ENCODE measurements at regions not wholly inside any gene's neighbourhood (a gene's known extent, or its start where the extent isn't known, plus 50 kb on each side); places are given as distances from the start of the nearest gene placed in this dataset.
A peak's percentile ranks its signal among the peaks of the same experiment; 100 is the strongest.

- DNase-seq (ENCODE audit: low read depth): no peak
- H3K4me3 ChIP-seq (ENCODE audit: control insufficient read depth, low read depth, low read length): no peak overlapping the region
- TF ChIP-seq CTCF (IDR thresholded peaks at IDR 0.05; ENCODE audit: control insufficient read depth, insufficient read depth, low read depth, low read length, missing control alignments): no peak
These were observed 233.7 kb upstream of the IL12B start for GRCh38 chr5:159564031-159564430.

- DNase-seq (ENCODE audit: low read depth): no peak
- H3K4me3 ChIP-seq (ENCODE audit: control insufficient read depth, low read depth, low read length): no peak overlapping the region
- no peak for TF ChIP-seq CTCF (IDR thresholded peaks at IDR 0.05; ENCODE audit: control insufficient read depth, insufficient read depth, low read depth, low read length, missing control alignments)
These were observed 236.5 kb upstream of the IL12B start for GRCh38 chr5:159566832-159567231.

GRCh38 chr5:159567461-159567860 lies 237.2 kb upstream of the IL12B start:
- TF ChIP-seq CTCF (IDR thresholded peaks at IDR 0.05; ENCODE audit: control insufficient read depth, insufficient read depth, low read depth, low read length, missing control alignments): no peak
- no peak overlapping the region for H3K4me3 ChIP-seq (ENCODE audit: control insufficient read depth, low read depth, low read length)
- DNase-seq (ENCODE audit: low read depth): no peak

GRCh38 chr5:159571501-159572244 lies 241.4 kb upstream of the IL12B start:
- no peak for DNase-seq (ENCODE audit: low read depth)
- TF ChIP-seq CTCF (IDR thresholded peaks at IDR 0.05; ENCODE audit: control insufficient read depth, insufficient read depth, low read depth, low read length, missing control alignments): no peak
- H3K4me3 ChIP-seq (ENCODE audit: control insufficient read depth, low read depth, low read length): no peak overlapping the region

GRCh38 chr5:159576902-159577301 lies 246.6 kb upstream of the IL12B start:
- no peak for DNase-seq (ENCODE audit: low read depth)
- no peak for TF ChIP-seq CTCF (IDR thresholded peaks at IDR 0.05; ENCODE audit: control insufficient read depth, insufficient read depth, low read depth, low read length, missing control alignments)
- no peak overlapping the region for H3K4me3 ChIP-seq (ENCODE audit: control insufficient read depth, low read depth, low read length)

- peak; percentile 29 for TF ChIP-seq CTCF (IDR thresholded peaks at IDR 0.05; ENCODE audit: control insufficient read depth, insufficient read depth, low read depth, low read length, missing control alignments)
- H3K4me3 ChIP-seq (ENCODE audit: control insufficient read depth, low read depth, low read length): no peak overlapping the region
- peak; percentile 49 for DNase-seq (ENCODE audit: low read depth)
These were observed 251.4 kb upstream of the IL12B start for GRCh38 chr5:159581502-159582249.
